ENCODE measurements at regions not wholly inside any gene's neighbourhood (a gene's known extent, or its start where the extent isn't known, plus 50 kb on each side); places are given as distances from the start of the nearest gene placed in this dataset.

DNA sequence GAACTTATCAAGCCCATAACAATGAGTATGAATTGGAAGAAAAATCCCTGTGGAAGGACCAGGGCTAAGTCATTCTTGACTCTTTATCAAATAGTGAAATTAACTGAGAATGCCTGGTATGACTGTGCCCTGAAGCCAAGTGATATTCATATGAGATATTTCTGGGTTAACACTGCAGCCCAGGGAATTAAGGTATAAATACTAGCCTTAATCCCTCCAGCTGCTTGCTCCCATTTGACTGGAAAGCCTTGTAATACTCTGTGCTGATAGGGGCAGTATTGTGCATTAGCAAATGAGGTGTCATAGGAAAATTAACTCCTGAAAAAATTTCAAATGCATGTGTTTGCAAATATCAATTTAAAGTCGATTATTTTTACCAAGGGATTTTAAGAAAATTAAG is 568.8 kb downstream of the LMO4 start:
- TF ChIP-seq, protein P1, sequence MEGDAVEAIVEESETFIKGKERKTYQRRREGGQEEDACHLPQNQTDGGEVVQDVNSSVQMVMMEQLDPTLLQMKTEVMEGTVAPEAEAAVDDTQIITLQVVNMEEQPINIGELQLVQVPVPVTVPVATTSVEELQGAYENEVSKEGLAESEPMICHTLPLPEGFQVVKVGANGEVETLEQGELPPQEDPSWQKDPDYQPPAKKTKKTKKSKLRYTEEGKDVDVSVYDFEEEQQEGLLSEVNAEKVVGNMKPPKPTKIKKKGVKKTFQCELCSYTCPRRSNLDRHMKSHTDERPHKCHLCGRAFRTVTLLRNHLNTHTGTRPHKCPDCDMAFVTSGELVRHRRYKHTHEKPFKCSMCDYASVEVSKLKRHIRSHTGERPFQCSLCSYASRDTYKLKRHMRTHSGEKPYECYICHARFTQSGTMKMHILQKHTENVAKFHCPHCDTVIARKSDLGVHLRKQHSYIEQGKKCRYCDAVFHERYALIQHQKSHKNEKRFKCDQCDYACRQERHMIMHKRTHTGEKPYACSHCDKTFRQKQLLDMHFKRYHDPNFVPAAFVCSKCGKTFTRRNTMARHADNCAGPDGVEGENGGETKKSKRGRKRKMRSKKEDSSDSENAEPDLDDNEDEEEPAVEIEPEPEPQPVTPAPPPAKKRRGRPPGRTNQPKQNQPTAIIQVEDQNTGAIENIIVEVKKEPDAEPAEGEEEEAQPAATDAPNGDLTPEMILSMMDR (IDR thresholded peaks at IDR 0.05; ENCODE audit: control extremely low read depth, extremely low read depth, low read depth, missing control alignments) = no peak
- no peak for DNase-seq (ENCODE audit: extremely low spot score)
- ChIA-PET CTCF (interaction anchor here (1.2 kb wide), 1 partner anchor 56 kb away, joined by 3 read pairs; no protein-coding TSS in a partner anchor), POLR2A (no interaction called here)

DNA sequence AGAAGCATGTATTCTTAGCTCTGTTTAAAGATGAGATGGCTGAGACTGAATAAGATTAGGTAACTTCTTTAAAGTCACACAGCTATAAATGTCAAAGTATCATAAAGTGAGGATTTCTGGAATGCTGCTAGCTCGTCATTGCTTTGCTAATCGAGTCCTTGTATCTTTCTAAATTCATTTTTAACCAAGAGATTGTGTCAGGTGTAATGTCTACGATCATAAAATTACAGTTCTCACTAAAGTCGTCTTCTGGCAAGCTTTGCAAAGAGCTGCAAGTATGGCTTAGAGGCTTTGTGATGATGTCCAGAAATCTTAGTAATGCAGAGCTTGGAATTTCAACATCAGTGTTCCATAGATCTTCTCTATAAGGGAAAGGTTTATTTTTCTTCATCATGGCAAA is 569.8 kb downstream of the LMO4 start:
- no peak for DNase-seq (ENCODE audit: extremely low spot score)
- TF ChIP-seq, protein P1 (IDR thresholded peaks at IDR 0.05; ENCODE audit: control extremely low read depth, extremely low read depth, low read depth, missing control alignments) = no peak
- POLR2A ChIA-PET = no interaction called here
- CTCF ChIA-PET = interaction anchor here (0.9 to 1.2 kb wide), 3 partner anchors 15 to 56 kb away, joined by 3 read pairs; no protein-coding TSS in a partner anchor

DNA sequence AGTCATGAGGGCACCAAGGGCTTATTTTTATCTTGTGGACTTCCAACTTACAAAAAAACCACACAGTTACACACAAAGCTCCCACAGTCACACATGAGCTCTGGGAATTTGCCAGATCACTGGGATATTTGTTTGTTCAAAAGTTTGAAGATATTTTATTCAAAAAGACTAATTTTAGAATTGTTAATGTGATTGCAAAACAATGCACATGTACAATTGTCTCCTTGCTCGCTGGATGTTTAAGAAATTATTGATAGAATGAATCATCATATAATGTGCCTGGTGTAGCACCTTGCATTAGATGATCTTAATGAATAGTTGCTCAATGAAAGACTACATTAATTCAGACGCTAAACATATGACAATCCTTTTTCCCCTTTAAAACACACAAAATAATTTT is 570.3 kb downstream of the LMO4 start:
- POLR2A ChIA-PET = no interaction called here
- TF ChIP-seq, protein P1 (IDR thresholded peaks at IDR 0.05; ENCODE audit: control extremely low read depth, extremely low read depth, low read depth, missing control alignments) = no peak
- no peak for DNase-seq (ENCODE audit: extremely low spot score)
- CTCF ChIA-PET = interaction anchor here (1.2 kb wide), 1 partner anchor 20 kb away, joined by 3 read pairs; no protein-coding TSS in a partner anchor

DNA sequence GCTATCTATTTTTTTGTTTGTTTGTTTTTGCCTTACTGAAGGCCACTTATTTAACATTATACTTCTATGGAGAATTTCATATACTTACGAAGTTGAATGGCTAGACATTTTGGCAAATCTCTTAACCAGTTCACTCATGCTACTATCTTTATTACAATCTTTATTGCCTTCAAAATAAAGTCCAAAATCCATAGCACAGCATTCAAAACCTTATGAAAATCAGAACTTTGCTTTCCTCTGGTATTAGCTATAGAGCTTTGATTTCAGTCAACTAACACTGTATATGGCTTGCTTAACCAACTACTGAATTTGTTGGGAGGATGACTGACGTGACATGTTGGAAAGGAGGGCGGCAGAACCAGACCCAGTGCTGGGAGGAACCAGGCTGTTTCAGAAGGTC is 571.1 kb downstream of the LMO4 start:
- ChIA-PET POLR2A (no interaction called here), CTCF (no interaction called here)
- no peak for DNase-seq (ENCODE audit: extremely low spot score)
- TF ChIP-seq, protein P1 (IDR thresholded peaks at IDR 0.05; ENCODE audit: control extremely low read depth, extremely low read depth, low read depth, missing control alignments) = no peak

DNA sequence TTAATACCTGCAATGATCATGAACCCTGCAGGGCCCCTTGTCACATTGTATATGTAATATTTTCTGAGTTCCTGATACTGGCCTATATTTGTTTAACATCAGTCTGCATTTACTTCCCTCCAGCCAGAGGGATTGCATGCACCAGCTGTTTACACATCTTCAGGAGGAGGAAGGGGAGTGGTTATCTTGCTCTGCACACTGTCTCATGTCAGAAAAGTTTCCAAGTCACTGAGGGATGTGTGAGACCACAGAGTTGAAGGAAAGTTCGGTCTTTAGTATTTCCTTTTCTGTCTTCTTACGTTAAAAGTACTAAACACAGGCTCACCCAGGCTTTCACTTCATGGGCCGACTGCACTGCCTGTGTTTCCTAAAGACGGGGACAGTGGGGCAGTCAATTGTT is 574.1 kb downstream of the LMO4 start:
- TF ChIP-seq, protein P1 (IDR thresholded peaks at IDR 0.05; ENCODE audit: control extremely low read depth, extremely low read depth, low read depth, missing control alignments) = no peak
- CTCF ChIA-PET = interaction anchor here (1.5 kb wide), 1 partner anchor 12 kb away, joined by 3 read pairs; no protein-coding TSS in a partner anchor
- POLR2A ChIA-PET = no interaction called here
- DNase-seq (ENCODE audit: extremely low spot score) = no peak

DNA sequence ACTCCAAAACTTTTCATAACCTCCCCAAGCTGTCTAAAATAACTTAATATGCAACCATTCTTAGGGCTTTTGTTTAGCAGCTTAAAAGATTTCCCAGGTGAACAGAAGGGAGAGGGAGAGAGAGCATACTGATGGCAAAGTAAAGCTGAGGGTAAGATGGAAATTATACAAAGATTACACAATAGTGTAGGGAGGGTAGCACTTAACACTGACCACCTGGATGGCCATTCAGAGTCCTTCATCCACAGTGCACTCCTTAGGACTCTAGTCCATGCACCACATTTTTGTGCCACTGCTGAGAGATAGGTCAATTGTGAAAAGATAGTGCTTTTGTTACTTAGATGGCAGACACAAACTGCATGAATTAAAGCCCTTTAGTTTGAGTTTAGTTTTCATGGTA is 574.6 kb downstream of the LMO4 start:
- TF ChIP-seq, protein P1 (IDR thresholded peaks at IDR 0.05; ENCODE audit: control extremely low read depth, extremely low read depth, low read depth, missing control alignments) = no peak
- ChIA-PET CTCF (interaction anchor here (1.5 kb wide), 1 partner anchor 12 kb away, joined by 3 read pairs; no protein-coding TSS in a partner anchor), POLR2A (no interaction called here)
- no peak for DNase-seq (ENCODE audit: extremely low spot score)

DNA sequence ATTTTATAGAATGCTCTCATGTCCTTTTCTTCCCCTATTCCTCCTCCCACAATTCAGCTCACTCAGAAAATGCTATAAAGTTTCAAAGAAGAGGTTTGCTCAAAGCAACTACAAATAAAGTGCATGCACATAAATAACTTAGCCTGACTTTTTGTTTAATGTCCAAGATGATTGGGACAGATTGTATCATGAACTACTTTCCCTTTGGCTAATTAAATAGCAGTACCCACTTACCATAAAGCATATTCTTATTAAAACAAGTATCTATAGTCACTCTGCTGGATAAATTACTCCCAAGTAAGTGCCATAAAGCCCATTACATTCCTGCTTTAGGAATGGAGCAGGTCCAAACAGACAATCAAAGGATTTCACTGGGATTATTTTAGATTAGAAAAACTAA is 576.0 kb downstream of the LMO4 start:
- TF ChIP-seq, protein P1 (IDR thresholded peaks at IDR 0.05; ENCODE audit: control extremely low read depth, extremely low read depth, low read depth, missing control alignments) = no peak
- CTCF ChIA-PET = no interaction called here
- POLR2A ChIA-PET = no interaction called here
- no peak for DNase-seq (ENCODE audit: extremely low spot score)

Measured in GM10248 (cell line).